HG02938 (cell line): ENCODE measurements at regions not wholly inside any gene's neighbourhood (a gene's known extent, or its start where the extent isn't known, plus 50 kb on each side); places are given as distances from the start of the nearest gene placed in this dataset.
"Not testable (repeated sequence)": the region's sequence is repeated elsewhere in the genome, so short reads cannot be mapped to it uniquely, and the experiment has no call there.

Experiments used
- ATAC-seq: cut with Tn5 transposase; IDR thresholded peaks from one replicate; pipeline ENCODE4 v1.9.1; 2021; ENCODE audit warnings: mild to moderate bottlenecking, moderate library complexity; ENCODE audit not compliant: unreplicated experiment

- ATAC-seq: no peak
Observed at GRCh38 chr21:21996891-21997290, 998.7 kb downstream of the NCAM2 start.

DNA sequence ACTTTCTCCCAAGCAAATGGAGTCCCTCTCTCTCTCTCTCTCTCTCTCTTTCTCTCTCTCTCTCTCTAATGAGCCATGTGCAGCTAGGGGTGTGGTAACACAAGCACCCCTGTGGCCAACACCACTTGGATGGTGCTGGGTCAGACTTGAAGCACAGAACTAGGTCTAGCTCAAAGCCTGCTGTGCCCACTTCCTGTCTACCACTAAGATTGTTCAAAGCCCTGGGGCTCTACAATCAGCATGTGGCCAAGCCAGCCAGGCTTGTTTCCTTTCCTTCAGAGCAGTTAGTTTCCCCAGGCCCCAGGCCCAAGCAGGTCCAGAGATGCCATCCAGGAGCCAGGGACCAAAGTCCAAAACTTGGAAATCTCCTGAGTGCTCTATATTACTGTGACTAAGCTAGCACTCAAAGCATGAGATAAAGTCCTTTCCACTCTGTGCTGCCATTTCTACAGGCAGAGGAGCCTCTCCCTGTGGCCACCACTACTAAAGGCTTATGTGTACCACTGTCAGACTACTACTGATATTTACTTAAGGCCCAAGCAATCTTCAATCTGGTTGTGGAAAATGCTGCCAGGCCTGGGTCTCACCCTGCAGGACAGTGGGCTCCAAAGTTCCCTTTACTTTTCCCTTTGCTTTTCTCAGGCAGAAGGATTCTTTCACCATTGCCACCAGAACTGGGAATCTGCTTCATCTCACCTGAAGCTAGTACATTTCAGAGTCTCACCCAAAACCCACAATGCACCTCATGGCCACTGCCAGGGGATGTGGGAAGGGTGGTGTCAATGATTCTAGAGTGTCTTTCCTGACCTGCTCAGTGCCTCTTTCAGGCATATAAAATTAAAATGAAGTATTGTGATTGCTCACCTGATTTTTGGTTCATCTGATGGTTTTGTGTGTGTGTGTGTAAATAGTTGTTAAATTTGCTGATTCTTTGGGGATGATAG lies 999.5 kb downstream of the NCAM2 start:
- ATAC-seq: no peak

DNA sequence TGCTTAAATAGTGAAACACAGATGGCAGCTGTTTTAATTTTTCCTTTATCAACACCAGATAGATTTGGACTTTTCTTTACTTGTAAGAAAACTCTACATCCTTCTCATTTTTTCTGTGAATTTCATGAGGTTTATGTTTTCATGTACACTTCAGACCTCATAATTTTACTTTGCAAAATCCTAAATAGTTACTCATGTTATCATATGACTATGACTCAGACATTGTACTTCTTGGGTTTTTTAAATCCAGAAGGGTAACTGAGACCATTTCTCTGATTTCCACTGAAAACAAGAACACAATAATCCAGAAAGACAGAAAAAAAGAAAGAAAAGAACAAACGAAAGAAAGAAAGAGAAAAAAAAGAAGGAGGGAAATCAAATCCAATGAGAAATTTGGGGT lies 1021.6 kb downstream of the NCAM2 start:
- no peak for ATAC-seq

DNA sequence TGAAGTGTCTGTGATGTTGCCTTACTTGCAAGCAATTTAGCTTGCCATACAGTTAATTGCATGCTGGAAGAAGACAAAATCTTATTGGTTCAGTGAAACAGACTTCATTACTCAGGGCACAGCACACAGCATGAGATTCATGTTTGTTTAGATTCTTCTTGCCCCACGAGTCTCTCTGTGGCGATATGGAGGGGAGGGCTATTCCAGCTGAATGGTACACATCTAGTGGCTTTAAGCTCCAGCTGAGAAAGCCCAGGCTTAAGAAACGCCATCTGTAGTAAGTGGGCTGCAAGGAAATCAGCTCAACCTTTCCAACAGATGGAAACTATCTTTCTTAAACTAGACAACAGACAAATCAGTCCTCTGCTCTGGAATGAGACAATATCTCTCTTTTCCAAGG lies 1022.0 kb downstream of the NCAM2 start:
- no peak for ATAC-seq

- not testable (repeated sequence) for ATAC-seq
Observed at GRCh38 chr21:22023896-22024295, 1025.7 kb downstream of the NCAM2 start.

GRCh38 chr21:22044431-22044830 lies 1046.2 kb downstream of the NCAM2 start:
- no peak for ATAC-seq

DNA sequence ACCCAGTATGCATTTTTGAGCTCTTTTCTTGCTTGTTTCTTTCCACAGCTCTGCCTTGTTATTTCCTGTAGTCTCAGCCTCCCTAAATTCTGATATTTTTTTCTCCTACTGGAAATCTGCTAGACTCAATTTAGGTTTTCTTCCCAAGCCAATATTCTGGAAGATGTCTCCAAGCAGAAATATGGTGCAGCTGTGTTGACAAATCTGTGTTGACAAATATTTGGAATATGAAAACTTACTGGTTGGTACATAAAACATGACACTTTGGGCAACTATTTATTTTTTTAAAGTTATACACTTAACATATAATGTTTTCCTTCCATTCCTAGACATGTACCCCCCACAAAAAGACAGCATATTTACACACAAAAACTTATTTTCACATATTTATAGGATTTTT lies 1048.4 kb downstream of the NCAM2 start:
- ATAC-seq: no peak

- no peak for ATAC-seq
Observed at GRCh38 chr21:22056904-22057303, 1058.7 kb downstream of the NCAM2 start.

GRCh38 chr21:22062472-22063139 lies 1064.4 kb downstream of the NCAM2 start:
- no peak for ATAC-seq

DNA sequence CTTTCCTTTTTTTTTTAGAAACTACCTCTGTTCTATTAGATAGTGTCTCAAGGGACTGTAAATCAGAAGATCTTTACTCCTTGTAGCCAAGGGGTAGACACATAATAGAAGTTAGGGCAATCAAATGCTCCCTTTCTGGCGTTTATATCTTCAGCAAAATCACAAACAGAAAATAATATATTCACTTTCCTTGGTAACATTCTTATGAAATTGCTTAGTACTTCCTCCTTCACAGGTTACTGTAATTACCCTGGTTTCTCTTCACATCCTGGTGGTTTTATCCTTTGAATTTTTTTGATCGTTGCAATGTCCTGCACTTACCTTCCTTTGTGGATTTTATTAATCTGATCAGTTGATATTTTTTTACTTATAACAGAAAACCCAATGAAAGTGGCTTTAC lies 1064.9 kb downstream of the NCAM2 start:
- ATAC-seq: no peak

DNA sequence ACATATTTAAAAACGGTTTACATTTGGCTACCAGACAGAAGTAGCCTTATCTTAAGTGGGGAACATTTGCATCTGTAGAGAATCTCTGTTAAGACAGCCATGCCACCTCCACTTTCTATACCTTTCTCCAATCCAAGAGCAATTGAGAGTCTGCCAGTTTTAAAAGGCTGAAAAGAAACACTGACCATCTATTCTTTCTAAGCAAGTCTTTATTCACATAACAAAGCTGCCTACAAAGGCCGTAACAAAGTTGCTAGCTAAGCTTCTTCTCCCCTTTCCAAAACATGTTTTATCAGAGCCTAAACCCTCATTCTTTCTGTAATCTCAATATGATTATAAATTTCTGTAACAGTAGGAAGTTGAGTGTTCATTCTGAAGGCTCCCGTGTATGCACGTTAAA lies 1078.3 kb downstream of the NCAM2 start:
- no peak for ATAC-seq

- ATAC-seq: no peak
Observed at GRCh38 chr21:22083899-22084298, 1085.7 kb downstream of the NCAM2 start.

GRCh38 chr21:22096314-22096713 lies 1098.1 kb downstream of the NCAM2 start:
- no peak for ATAC-seq

DNA sequence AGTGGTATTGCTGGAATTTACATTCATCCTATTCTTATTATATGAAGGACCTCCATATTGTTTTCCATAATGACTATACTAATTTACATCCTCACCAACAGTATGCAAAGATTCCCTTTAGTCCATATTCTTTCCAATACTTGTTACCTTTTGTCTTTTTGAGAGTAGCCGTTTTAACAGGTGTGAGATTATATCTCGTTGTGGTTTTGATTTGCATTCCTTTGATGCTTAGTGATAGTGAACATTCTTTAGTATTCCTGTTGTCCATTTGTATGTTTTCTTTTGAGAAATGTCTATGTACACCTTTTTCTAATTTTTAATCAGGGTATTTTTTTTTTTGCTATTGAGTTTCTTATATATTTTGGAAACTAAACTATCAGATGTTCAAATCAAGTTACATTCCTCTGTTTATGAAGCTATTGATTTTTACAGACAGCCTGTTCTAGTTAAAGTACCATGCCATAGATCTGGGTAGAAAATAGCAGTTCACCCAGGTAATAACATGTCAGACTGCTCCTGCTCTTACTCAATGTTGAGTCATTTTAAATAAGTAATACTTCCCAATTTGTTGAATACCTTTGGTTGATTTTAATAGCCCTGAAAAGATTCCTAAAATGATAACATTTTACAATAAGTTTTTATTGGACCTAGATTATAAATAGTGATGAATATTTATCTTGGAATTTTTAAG lies 1108.7 kb downstream of the NCAM2 start:
- no peak for ATAC-seq

DNA sequence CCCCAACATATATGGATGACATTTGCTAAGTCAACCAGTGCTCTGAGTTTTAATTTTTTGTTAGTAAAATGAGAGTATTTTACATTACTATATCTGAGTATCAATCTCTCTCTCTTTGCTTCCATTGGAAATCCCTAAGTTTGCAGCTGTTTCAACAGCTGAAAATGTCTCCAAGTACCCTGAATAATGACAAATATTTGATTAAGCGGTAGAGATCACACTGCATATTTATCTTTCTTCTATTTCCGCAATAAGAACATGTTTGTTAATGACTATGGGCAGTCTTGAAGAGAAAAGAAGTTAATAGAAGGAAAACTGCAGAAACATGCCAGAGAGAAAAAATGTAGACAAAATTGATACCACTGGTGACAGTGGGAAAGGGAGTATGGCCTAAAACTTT lies 1117.5 kb downstream of the NCAM2 start:
- ATAC-seq: no peak

- no peak for ATAC-seq
Observed at GRCh38 chr21:22120616-22121266, 1122.5 kb downstream of the NCAM2 start.

DNA sequence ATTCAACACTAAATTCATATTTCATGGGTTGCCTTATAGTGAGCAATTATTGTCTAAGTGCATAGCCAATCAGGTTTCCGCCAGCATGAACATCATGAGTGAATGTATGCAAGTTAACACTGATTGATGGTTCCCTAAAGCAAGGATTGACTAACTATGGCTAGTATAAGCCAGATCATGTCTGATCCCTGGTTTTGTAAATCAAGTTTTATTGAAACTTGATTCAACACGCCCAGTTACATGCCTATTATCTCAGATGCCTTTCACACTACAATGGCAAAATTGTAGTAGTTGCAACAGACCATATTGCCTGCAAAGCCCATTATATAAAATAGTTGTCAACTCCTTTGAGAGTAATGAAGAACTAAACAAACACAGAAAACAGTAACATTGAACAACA lies 1127.4 kb downstream of the NCAM2 start:
- no peak for ATAC-seq

- ATAC-seq: no peak
Observed at GRCh38 chr21:22128671-22129070, 1130.5 kb downstream of the NCAM2 start.

- ATAC-seq: no peak
Observed at GRCh38 chr21:22132358-22133071, 1134.3 kb downstream of the NCAM2 start.

DNA sequence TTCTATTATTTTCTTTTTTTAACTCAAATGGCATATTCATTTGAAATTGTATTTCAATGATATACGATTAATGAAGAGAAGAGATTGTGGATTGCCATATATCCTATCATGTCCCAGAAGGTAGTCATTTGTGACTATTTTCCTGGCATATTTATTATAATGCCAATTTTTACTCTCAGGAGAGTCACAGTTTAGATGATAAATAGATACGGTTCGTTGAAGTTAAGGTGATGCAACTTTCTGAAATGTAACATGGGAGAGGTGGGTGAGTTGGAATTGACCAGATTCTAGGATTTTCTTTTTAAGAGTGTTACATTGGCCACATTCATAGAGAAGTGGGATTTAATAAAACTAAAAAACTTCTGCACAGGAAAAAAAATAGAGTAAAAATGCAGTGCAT lies 1138.5 kb downstream of the NCAM2 start:
- no peak for ATAC-seq
